Activated CD4-positive, alpha-beta memory T cell treated with anti-CD3 and anti-CD28 coated beads, Interleukin-2, amount 10 ng/mL, durations not matched to agents 7 days and 5 days (primary cell): ENCODE measurements at regions not wholly inside any gene's neighbourhood (a gene's known extent, or its start where the extent isn't known, plus 50 kb on each side); places are given as distances from the start of the nearest gene placed in this dataset.

ENCODE experiments used
- CTCF ChIA-PET: fragments of 350-600 bp; sonication (Branson Sonifier 250); formaldehyde crosslinking; loops from one replicate; lab custom pipeline; 2021; ENCODE audit warnings: antibody characterized with exemption, inconsistent platforms; lab: Charles Lee
- POLR2A ChIA-PET: fragments of 350-600 bp; sonication (Branson Sonifier 250); formaldehyde crosslinking; loops from one replicate; lab custom pipeline; 2021; ENCODE audit warnings: antibody characterized with exemption; lab: Charles Lee
- DNase-seq: peaks from one replicate; pipeline ENCODE4 v3.0.0-alpha.2; 2020
- H3K27ac Mint-ChIP-seq: one replicate; pipeline ENCODE4 v1.8.0; 2021; ENCODE audit warnings: mild to moderate bottlenecking, mixed read lengths
- H3K27me3 Mint-ChIP-seq: one replicate; pipeline ENCODE4 v1.8.0; 2021; ENCODE audit warnings: mixed read lengths
- H3K36me3 Mint-ChIP-seq: one replicate; pipeline ENCODE4 v1.8.0; 2021; ENCODE audit warnings: low read depth, mixed read lengths
- H3K4me1 Mint-ChIP-seq: one replicate; pipeline ENCODE4 v1.8.0; 2021; ENCODE audit warnings: mixed read lengths
- H3K4me3 Mint-ChIP-seq: one replicate; pipeline ENCODE4 v1.8.0; 2021; ENCODE audit warnings: mild to moderate bottlenecking, mixed read lengths
- H3K9me3 Mint-ChIP-seq: one replicate; pipeline ENCODE4 v1.8.0; 2021; ENCODE audit warnings: mixed read lengths

GRCh38 chr11:22984045-22984444 is 123.8 kb upstream of the CCDC179 start:
- H3K4me1 Mint-ChIP-seq = no peaks in the 10 kb centered on the region
- H3K27me3 Mint-ChIP-seq = no peaks in the 10 kb centered on the region
- no peaks in the 10 kb centered on the region for H3K36me3 Mint-ChIP-seq
- no peak for DNase-seq
- POLR2A ChIA-PET = no interaction called here
- CTCF ChIA-PET = no interaction called here
- peaks cover 7% of the 10 kb centered on the region for H3K9me3 Mint-ChIP-seq
- no peak overlapping the region for H3K4me3 Mint-ChIP-seq
- H3K27ac Mint-ChIP-seq = no peak overlapping the region

- H3K9me3 Mint-ChIP-seq = peaks cover 15% of the 10 kb centered on the region
- no peaks in the 10 kb centered on the region for H3K4me1 Mint-ChIP-seq
- ChIA-PET CTCF (no interaction called here), POLR2A (no interaction called here)
- DNase-seq = no peak
- H3K27me3 Mint-ChIP-seq = no peaks in the 10 kb centered on the region
- no peaks in the 10 kb centered on the region for H3K36me3 Mint-ChIP-seq
- H3K27ac Mint-ChIP-seq = no peak overlapping the region
- no peak overlapping the region for H3K4me3 Mint-ChIP-seq
Observed at GRCh38 chr11:22989371-22989770, 129.1 kb upstream of the CCDC179 start.

- no peak for DNase-seq
- no peaks in the 10 kb centered on the region for H3K27me3 Mint-ChIP-seq
- H3K9me3 Mint-ChIP-seq = peaks cover 21% of the 10 kb centered on the region
- CTCF ChIA-PET = no interaction called here
- no peak overlapping the region for H3K27ac Mint-ChIP-seq
- POLR2A ChIA-PET = no interaction called here
- no peaks in the 10 kb centered on the region for H3K36me3 Mint-ChIP-seq
- no peaks in the 10 kb centered on the region for H3K4me1 Mint-ChIP-seq
- H3K4me3 Mint-ChIP-seq = no peak overlapping the region
Observed at GRCh38 chr11:22991196-22991595, 130.9 kb upstream of the CCDC179 start.

- H3K4me1 Mint-ChIP-seq = no peaks in the 10 kb centered on the region
- no peak for DNase-seq
- no peaks in the 10 kb centered on the region for H3K36me3 Mint-ChIP-seq
- CTCF ChIA-PET = no interaction called here
- no peaks in the 10 kb centered on the region for H3K27me3 Mint-ChIP-seq
- no peak overlapping the region for H3K4me3 Mint-ChIP-seq
- H3K27ac Mint-ChIP-seq = no peak overlapping the region
- H3K9me3 Mint-ChIP-seq = peaks cover 10% of the 10 kb centered on the region
- POLR2A ChIA-PET = no interaction called here
Observed at GRCh38 chr11:23006730-23007129, 146.5 kb upstream of the CCDC179 start.

GRCh38 chr11:23010790-23011335 is 150.6 kb upstream of the CCDC179 start:
- H3K9me3 Mint-ChIP-seq = peaks cover 1% of the 10 kb centered on the region
- CTCF ChIA-PET = no interaction called here

GRCh38 chr11:23012930-23013329 is 152.7 kb upstream of the CCDC179 start:
- no peaks in the 10 kb centered on the region for H3K36me3 Mint-ChIP-seq
- peaks cover 1% of the 10 kb centered on the region for H3K9me3 Mint-ChIP-seq
- H3K27me3 Mint-ChIP-seq = no peaks in the 10 kb centered on the region
- H3K4me1 Mint-ChIP-seq = no peaks in the 10 kb centered on the region
- H3K27ac Mint-ChIP-seq = no peak overlapping the region
- no peak for DNase-seq
- ChIA-PET CTCF (no interaction called here), POLR2A (no interaction called here)
- no peak overlapping the region for H3K4me3 Mint-ChIP-seq

More at GRCh38 chr11:23010790-23011335, 150.6 kb upstream of the CCDC179 start:
- H3K4me1 Mint-ChIP-seq = no peaks in the 10 kb centered on the region
- no peaks in the 10 kb centered on the region for H3K36me3 Mint-ChIP-seq
- DNase-seq = no peak
- no peaks in the 10 kb centered on the region for H3K27me3 Mint-ChIP-seq
- H3K27ac Mint-ChIP-seq = no peak overlapping the region
- H3K4me3 Mint-ChIP-seq = no peak overlapping the region
- POLR2A ChIA-PET = no interaction called here

GRCh38 chr11:23013509-23013908 is 153.2 kb upstream of the CCDC179 start:
- Mint-ChIP-seq H3K27me3 (no peaks in the 10 kb centered on the region), H3K36me3 (no peaks in the 10 kb centered on the region), H3K27ac (no peak overlapping the region), H3K4me1 (no peaks in the 10 kb centered on the region), H3K9me3 (peaks cover 1% of the 10 kb centered on the region), H3K4me3 (no peak overlapping the region)
- ChIA-PET POLR2A (no interaction called here), CTCF (no interaction called here)
- no peak for DNase-seq

GRCh38 chr11:23021287-23021863 is 161.1 kb upstream of the CCDC179 start:
- Mint-ChIP-seq H3K36me3 (no peaks in the 10 kb centered on the region), H3K4me1 (no peaks in the 10 kb centered on the region), H3K9me3 (no peaks in the 10 kb centered on the region), H3K27ac (no peak overlapping the region), H3K4me3 (no peak overlapping the region), H3K27me3 (no peaks in the 10 kb centered on the region)
- ChIA-PET POLR2A (no interaction called here), CTCF (no interaction called here)
- DNase-seq = no peak

GRCh38 chr11:23022854-23023253 is 162.6 kb upstream of the CCDC179 start:
- H3K4me3 Mint-ChIP-seq = no peak overlapping the region
- no peak overlapping the region for H3K27ac Mint-ChIP-seq
- CTCF ChIA-PET = no interaction called here
- H3K36me3 Mint-ChIP-seq = no peaks in the 10 kb centered on the region
- H3K27me3 Mint-ChIP-seq = no peaks in the 10 kb centered on the region
- H3K9me3 Mint-ChIP-seq = no peaks in the 10 kb centered on the region
- POLR2A ChIA-PET = no interaction called here
- H3K4me1 Mint-ChIP-seq = no peaks in the 10 kb centered on the region
- DNase-seq = no peak

GRCh38 chr11:23023319-23023718 is 163.0 kb upstream of the CCDC179 start:
- ChIA-PET POLR2A (no interaction called here), CTCF (no interaction called here)
- H3K36me3 Mint-ChIP-seq = no peaks in the 10 kb centered on the region
- H3K9me3 Mint-ChIP-seq = no peaks in the 10 kb centered on the region
- H3K27me3 Mint-ChIP-seq = no peaks in the 10 kb centered on the region
- no peaks in the 10 kb centered on the region for H3K4me1 Mint-ChIP-seq
- DNase-seq = no peak
- H3K4me3 Mint-ChIP-seq = no peak overlapping the region
- H3K27ac Mint-ChIP-seq = no peak overlapping the region

- ChIA-PET POLR2A (no interaction called here), CTCF (no interaction called here)
- no peak overlapping the region for H3K4me3 Mint-ChIP-seq
- H3K27me3 Mint-ChIP-seq = no peaks in the 10 kb centered on the region
- no peak for DNase-seq
- H3K9me3 Mint-ChIP-seq = peaks cover 3% of the 10 kb centered on the region
- no peak overlapping the region for H3K27ac Mint-ChIP-seq
- no peaks in the 10 kb centered on the region for H3K4me1 Mint-ChIP-seq
- no peaks in the 10 kb centered on the region for H3K36me3 Mint-ChIP-seq
Observed at GRCh38 chr11:23041001-23041503, 180.8 kb upstream of the CCDC179 start.

- Mint-ChIP-seq H3K27ac (no peak overlapping the region), H3K9me3 (peaks cover 6% of the 10 kb centered on the region)
- CTCF ChIA-PET = no interaction called here
Observed at GRCh38 chr11:23058656-23059055, 198.4 kb upstream of the CCDC179 start.

GRCh38 chr11:23063276-23063675 is 203.0 kb upstream of the CCDC179 start:
- Mint-ChIP-seq H3K27ac (no peak overlapping the region), H3K9me3 (peaks cover 12% of the 10 kb centered on the region), H3K4me3 (no peak overlapping the region), H3K36me3 (no peaks in the 10 kb centered on the region), H3K4me1 (no peaks in the 10 kb centered on the region), H3K27me3 (no peaks in the 10 kb centered on the region)
- ChIA-PET CTCF (no interaction called here), POLR2A (no interaction called here)
- no peak for DNase-seq

More at GRCh38 chr11:23058656-23059055, 198.4 kb upstream of the CCDC179 start:
- DNase-seq = no peak
- POLR2A ChIA-PET = no interaction called here
- no peaks in the 10 kb centered on the region for H3K27me3 Mint-ChIP-seq
- no peak overlapping the region for H3K4me3 Mint-ChIP-seq
- H3K36me3 Mint-ChIP-seq = no peaks in the 10 kb centered on the region
- no peaks in the 10 kb centered on the region for H3K4me1 Mint-ChIP-seq

GRCh38 chr11:23078289-23078971 is 218.2 kb upstream of the CCDC179 start:
- ChIA-PET POLR2A (no interaction called here), CTCF (no interaction called here)
- Mint-ChIP-seq H3K9me3 (peaks cover 2% of the 10 kb centered on the region), H3K36me3 (no peaks in the 10 kb centered on the region), H3K27ac (no peak overlapping the region), H3K27me3 (no peaks in the 10 kb centered on the region), H3K4me1 (no peaks in the 10 kb centered on the region), H3K4me3 (no peak overlapping the region)
- DNase-seq = no peak
